Esophagus (tissue), 2 donors: ENCODE measurements at regions not wholly inside any gene's neighbourhood (a gene's known extent, or its start where the extent isn't known, plus 50 kb on each side); places are given as distances from the start of the nearest gene placed in this dataset.
"Not testable (repeated sequence)": the region's sequence is repeated elsewhere in the genome, so short reads cannot be mapped to it uniquely, and the experiment has no call there.

Experiments
- H3K27ac ChIP-seq, 2 donors: one replicate each; pipeline ENCODE4 v1.5.1; 2013; ENCODE audit warnings: low read depth in 2 of 2, mild to moderate bottlenecking in 2 of 2, inconsistent platforms in 1 of 2, low read length in 1 of 2, moderate library complexity in 1 of 2
- H3K27me3 ChIP-seq, 2 donors: one replicate each; pipeline ENCODE4 v1.6.1; 2013; ENCODE audit warnings: low read length in 2 of 2, control low read depth in 1 of 2, mild to moderate bottlenecking in 1 of 2; ENCODE audit not compliant: insufficient read depth in 2 of 2, control insufficient read depth in 1 of 2
- H3K36me3 ChIP-seq, 2 donors: one replicate each; pipeline ENCODE4 v1.6.1; 2013; ENCODE audit warnings: low read length in 1 of 2; ENCODE audit not compliant: control insufficient read depth in 2 of 2, insufficient read depth in 2 of 2
- H3K4me1 ChIP-seq, 2 donors: one replicate each; pipeline ENCODE4 v1.6.1; 2013; ENCODE audit warnings: low read length in 1 of 2; ENCODE audit not compliant: control insufficient read depth in 2 of 2, insufficient read depth in 2 of 2
- H3K4me3 ChIP-seq, 2 donors: one replicate each; pipeline ENCODE4 v1.5.1; 2013; ENCODE audit warnings: low read length in 2 of 2, mild to moderate bottlenecking in 2 of 2, low read depth in 1 of 2, moderate library complexity in 1 of 2
- H3K9me3 ChIP-seq, 2 donors: one replicate each; pipeline ENCODE4 v1.6.1; 2013; ENCODE audit warnings: mild to moderate bottlenecking in 2 of 2, low read depth in 1 of 2, low read length in 1 of 2, moderate library complexity in 1 of 2; ENCODE audit not compliant: control insufficient read depth in 2 of 2, insufficient read depth in 1 of 2
- WGBS, 2 donors: extraction: QIAGEN DNeasy Blood & Tissue Kit; methylation state at CpG; one replicate each; pipeline ENCODE4 v1.1.7; 2013; 5-methylcytosine and 5-hydroxymethylcytosine counted together
- donor health status: healthy with polysubstance abuse.
- donor health status: Bipolar disorder and iron deficiency.

DNA sequence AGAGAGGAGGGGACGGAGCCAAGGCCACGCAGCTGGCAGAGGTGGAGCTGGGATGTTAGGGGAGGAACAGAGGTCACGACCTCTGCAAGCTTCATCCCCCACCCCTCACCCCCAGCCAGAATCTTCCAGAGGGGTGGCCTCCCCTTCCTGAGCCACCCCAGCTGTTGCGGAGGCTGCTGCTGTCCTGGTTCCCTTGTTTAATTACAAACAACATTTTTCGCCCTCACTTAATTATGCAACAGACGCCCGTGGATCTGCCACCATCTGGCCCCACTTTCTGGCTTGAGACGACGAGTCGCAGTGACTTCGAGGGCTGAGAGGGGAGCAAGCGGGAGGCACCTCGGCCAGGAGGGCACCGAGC lies 153.7 kb upstream of the PTPN1 start:
- H3K9me3 ChIP-seq, result no peaks in the 10 kb centered on the region
- H3K4me3 ChIP-seq, result no peak overlapping the region
- no peak overlapping the region for H3K27ac ChIP-seq
- 68 to 70% methylated on average over 14 of the region's 14 CpGs for WGBS, 2 donors
- H3K4me1 ChIP-seq, result peaks cover 9 to 17% of the 10 kb centered on the region in 2 donors
- no peaks in the 10 kb centered on the region for H3K36me3 ChIP-seq
- H3K27me3 ChIP-seq, result no peaks in the 10 kb centered on the region

DNA sequence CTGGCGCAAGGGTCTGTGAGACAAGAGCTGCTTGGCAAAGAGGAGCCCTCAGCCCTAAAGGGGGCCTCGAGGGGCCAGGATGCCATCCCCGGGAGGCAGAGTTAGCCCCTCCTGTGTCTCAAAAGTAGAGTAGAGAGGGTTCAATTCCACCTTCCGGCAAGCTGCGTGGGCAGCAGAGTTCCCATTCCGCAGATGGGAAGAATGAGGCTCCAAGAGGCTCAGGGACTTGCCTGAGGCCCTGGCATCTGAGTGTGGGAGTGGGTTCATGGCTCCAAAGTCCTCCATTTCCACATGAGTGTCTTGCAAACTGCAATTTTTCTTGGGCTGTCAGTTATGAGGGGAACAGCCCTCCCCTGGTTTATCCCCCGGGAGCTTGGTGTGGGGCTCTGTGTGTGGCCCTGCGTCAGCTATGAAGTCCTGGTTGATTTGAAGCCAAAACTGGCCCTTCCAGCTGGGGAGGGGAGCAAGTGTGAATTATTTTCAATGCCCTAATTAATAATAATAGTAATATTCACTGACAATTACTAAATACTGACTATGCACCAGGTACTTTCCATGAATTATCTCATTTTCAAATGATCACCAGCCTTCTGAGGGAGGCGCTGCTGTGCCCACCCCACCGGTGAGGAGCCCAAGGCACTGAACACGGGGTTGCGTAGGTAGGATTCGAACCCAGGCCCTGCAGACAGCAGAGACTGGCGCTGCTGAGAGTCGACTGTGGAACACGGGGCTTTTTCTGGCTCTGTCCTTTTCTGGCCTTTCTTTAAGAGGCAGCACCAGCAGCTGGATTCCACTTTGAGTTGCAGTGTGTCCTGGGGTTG lies 153.0 kb upstream of the PTPN1 start:
- Histone ChIP-seq H3K9me3 (no peaks in the 10 kb centered on the region), H3K4me1 (peaks cover 9 to 17% of the 10 kb centered on the region in 2 donors), H3K27me3 (no peaks in the 10 kb centered on the region), H3K4me3 (no peak overlapping the region), H3K36me3 (no peaks in the 10 kb centered on the region), H3K27ac (no peak overlapping the region)
- WGBS, 2 donors, result 81 to 84% methylated on average over 16 of the region's 16 CpGs

DNA sequence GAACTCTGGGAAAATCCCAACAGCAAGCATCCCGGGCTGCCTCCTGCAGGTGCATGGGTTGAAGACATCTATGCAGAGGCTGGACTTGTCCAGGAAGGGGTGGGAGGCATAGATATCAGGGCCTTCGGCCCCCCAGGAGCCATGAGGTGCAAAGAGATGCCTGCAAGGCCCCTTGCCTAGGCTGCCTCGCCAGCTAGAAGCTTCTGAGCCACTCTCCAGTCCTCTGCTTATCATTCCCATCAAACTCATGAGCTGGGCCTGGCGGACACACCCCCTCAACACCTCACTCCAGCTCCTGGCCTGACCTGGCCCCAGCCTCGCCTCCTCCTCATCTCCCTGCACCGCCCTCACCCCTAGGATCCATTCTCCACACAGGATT lies 152.4 kb upstream of the PTPN1 start:
- Histone ChIP-seq H3K36me3 (no peaks in the 10 kb centered on the region), H3K4me1 (peaks cover 9 to 17% of the 10 kb centered on the region in 2 donors), H3K4me3 (no peak overlapping the region), H3K9me3 (no peaks in the 10 kb centered on the region), H3K27ac (no peak overlapping the region), H3K27me3 (no peaks in the 10 kb centered on the region)
- 82 to 92% methylated on average over 6 of the region's 6 CpGs for WGBS, 2 donors

DNA sequence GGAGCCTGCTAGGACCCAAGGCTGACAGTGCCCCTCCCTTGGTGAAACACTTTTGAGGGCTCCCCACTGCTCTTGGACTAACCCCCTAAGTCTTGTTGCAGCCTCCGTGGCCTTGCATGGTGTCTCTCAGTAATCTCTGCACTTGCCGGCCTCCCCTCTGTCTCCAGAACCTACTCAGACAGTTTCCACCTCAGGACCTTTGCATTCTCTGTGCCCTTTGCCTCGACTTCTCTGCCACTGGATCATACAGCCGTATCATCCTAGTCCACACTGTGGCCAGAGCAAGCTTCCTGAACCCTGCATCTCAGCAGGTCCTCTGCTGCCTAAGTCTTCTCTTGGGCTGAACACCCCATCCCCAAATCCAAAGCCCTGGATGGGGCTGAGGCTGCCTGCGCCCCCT lies 152.0 kb upstream of the PTPN1 start:
- Histone ChIP-seq H3K4me1 (peaks cover 9 to 17% of the 10 kb centered on the region in 2 donors), H3K36me3 (no peaks in the 10 kb centered on the region), H3K4me3 (no peak overlapping the region), H3K9me3 (no peaks in the 10 kb centered on the region), H3K27me3 (no peaks in the 10 kb centered on the region), H3K27ac (no peak overlapping the region)
- 88 to 95% methylated on average over 5 of the region's 5 CpGs for WGBS, 2 donors

DNA sequence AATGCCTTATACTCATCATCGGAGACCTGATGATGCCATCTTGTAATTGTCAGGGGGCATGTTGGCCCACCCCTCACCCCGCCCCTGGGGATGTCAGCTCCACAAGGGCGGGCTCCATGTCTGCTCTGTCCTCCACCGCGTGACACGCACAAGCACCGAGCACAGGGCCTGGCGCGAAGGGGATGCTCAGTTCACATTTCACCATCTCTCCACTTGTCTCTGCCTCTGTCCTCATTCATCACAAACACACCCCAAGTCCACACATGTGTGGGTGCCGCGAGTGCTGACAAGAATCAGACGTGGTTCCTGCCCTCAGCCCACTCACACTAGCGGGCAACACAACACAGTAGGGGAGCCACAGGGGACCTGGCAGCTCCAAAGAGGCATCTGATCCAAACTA lies 151.2 kb upstream of the PTPN1 start:
- no peaks in the 10 kb centered on the region for H3K9me3 ChIP-seq
- no peak overlapping the region for H3K4me3 ChIP-seq
- no peak overlapping the region for H3K27ac ChIP-seq
- H3K4me1 ChIP-seq, result peaks cover 9 to 14% of the 10 kb centered on the region in 2 donors
- no peaks in the 10 kb centered on the region for H3K27me3 ChIP-seq
- WGBS, 2 donors, result 75 to 82% methylated on average over 13 of the region's 13 CpGs
- no peaks in the 10 kb centered on the region for H3K36me3 ChIP-seq

DNA sequence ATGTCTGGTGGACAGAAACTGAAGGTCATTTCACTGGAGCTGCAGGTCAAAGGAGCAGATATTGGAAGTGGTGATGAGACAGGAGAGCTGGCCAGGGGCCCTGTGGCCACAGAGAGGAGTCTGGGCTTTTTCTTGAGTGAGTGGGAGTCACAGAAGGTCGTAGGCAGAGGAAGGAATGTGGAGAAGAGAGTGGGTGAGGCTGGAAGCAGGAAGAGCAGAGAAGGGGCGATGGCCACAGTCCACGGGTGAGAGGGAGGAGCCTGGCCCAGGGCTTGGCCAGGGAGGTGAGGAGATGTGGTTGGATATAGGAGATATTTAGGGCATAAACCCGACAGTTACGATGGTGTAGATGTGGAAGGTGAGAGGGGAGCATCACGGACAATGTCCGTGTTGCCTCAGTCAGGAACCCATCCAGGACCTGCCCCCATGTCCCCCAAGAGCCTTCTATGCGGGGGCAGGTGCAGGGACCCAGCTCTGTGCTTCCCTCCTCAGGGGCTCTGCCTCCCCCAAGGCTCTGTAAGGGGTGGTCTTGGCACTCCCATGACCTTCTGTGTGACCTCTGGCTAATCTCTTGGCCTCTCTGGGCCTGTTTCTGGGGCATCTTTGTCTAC lies 150.5 kb upstream of the PTPN1 start:
- H3K9me3 ChIP-seq, result no peaks in the 10 kb centered on the region
- no peak overlapping the region for H3K4me3 ChIP-seq
- peak overlapping the region in 1 of 2 donors; percentile 75 for H3K27ac ChIP-seq
- WGBS, 2 donors, result 64 to 70% methylated on average over 8 of the region's 8 CpGs
- no peaks in the 10 kb centered on the region for H3K36me3 ChIP-seq
- H3K4me1 ChIP-seq, result peaks cover 9 to 14% of the 10 kb centered on the region in 2 donors
- no peaks in the 10 kb centered on the region for H3K27me3 ChIP-seq

DNA sequence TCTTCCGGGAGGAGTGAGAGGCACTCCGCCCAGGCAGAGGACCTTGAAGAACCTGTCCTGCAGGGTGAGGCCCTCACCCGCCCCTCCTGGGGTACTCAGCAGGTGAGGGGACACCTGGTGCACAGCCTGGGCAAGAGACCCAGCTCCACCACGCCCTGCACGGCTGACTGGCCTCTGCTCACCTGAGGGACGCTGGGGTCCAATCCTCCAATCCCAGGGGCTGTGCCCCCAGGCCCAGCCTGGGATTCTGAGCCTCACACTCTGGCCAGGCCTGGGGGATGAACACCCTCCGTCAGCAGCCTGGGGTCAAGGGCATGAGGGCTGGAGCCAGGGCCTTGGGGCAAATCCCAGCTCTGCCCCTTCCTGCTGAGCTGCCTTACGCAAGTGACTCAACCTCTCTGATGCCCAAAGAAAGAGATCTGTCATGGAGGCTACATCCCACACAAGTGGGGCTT lies 149.9 kb upstream of the PTPN1 start:
- 52 to 53% methylated on average over 8 of the region's 8 CpGs for WGBS, 2 donors
- no peaks in the 10 kb centered on the region for H3K9me3 ChIP-seq
- H3K4me1 ChIP-seq, result peaks cover 9 to 14% of the 10 kb centered on the region in 2 donors
- no peak overlapping the region for H3K4me3 ChIP-seq
- H3K27ac ChIP-seq, result peak overlapping the region in 1 of 2 donors; percentile 75
- no peaks in the 10 kb centered on the region for H3K36me3 ChIP-seq
- no peaks in the 10 kb centered on the region for H3K27me3 ChIP-seq

DNA sequence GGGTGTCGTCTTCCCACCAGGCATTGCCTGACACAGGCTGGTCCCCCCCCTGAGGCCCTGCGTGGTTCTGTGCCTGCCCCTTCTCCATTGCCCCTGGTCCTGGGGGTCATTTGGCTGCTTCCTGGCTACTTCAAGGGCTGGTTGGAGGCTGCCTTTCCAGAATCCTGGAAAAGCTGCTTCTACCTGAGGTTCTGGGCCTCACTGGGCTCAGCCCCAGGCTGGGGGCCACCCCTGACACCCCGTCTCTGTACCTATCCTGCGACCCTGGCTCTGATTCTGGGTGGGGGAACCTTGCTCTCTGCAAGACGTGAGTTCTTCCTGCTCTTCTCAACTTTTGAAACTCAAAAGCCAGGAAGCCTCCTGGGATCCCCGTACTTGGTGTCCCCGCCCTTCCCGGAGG lies 149.3 kb upstream of the PTPN1 start:
- WGBS, 2 donors, result 64 to 69% methylated on average over 8 of the region's 8 CpGs
- H3K36me3 ChIP-seq, result no peaks in the 10 kb centered on the region
- H3K4me3 ChIP-seq, result no peak overlapping the region
- no peaks in the 10 kb centered on the region for H3K9me3 ChIP-seq
- H3K27ac ChIP-seq, result peak overlapping the region; percentile 29 to 78
- H3K4me1 ChIP-seq, result peaks cover 9 to 14% of the 10 kb centered on the region in 2 donors
- H3K27me3 ChIP-seq, result no peaks in the 10 kb centered on the region

DNA sequence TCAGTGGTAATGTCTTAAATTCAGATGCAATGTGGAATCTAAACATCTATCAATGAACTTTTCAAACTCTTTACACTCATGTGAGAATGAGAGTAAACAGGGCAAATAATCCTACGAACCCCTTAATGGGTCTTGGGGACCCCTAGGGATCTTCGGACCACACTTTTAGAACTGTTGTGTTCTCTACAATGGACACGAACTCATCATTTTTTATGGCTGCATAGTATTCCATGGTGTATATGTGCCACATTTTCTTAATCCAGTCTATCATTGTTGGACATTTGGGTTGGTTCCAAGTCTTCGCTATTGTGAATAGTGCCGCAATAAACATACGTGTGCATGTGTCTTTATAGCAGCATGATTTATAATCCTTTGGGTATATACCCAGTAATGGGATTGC lies 148.0 kb upstream of the PTPN1 start:
- H3K27me3 ChIP-seq, H3K4me3 ChIP-seq, H3K36me3 ChIP-seq, H3K27ac ChIP-seq, H3K9me3 ChIP-seq: not testable (repeated sequence)
- 95 to 96% methylated on average over 3 to 4 of the region's 6 CpGs for WGBS, 2 donors
- H3K4me1 ChIP-seq, result peaks cover 9 to 14% of the 10 kb centered on the region in 2 donors

DNA sequence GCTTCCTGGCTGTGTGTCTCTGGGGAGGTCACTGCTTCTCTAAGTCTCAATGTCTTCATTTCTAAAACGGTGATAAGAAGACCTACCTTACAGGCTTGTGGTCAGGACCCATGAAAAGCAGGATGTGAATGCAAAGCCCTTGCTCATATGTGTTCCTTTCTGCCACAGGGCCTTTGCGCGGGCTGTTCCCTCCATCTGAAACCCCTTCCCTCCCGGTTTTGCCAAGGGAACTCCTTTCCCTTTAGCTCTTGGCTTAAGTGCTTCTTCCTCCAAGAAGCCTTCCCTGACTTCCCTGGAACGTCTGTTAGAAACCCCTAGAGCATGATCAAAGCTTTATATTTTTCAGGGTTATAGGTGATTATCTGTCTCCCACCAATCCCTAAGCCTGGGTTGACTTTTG lies 147.2 kb upstream of the PTPN1 start:
- WGBS, 2 donors, result 68 to 72% methylated on average over 5 of the region's 5 CpGs
- Histone ChIP-seq H3K9me3 (no peaks in the 10 kb centered on the region), H3K4me1 (peaks cover 6 to 14% of the 10 kb centered on the region in 2 donors), H3K36me3 (no peaks in the 10 kb centered on the region), H3K27me3 (no peaks in the 10 kb centered on the region), H3K4me3 (no peak overlapping the region), H3K27ac (no peak overlapping the region)
